H9 (cell line): ENCODE measurements at regions not wholly inside any gene's neighbourhood (a gene's known extent, or its start where the extent isn't known, plus 50 kb on each side); places are given as distances from the start of the nearest gene placed in this dataset.

Experiments used
- DNase-seq: peaks from one replicate; pipeline ENCODE4 v3.0.0-alpha.2; 2017
- H2AFZ ChIP-seq: one replicate; pipeline ENCODE4 v1.6.1; 2013; ENCODE audit warnings: mild to moderate bottlenecking, low read length, control low read depth, moderate library complexity
- H2AK5ac ChIP-seq: 2 replicates; pipeline ENCODE4 v1.6.1; 2013; ENCODE audit warnings: low read length, control low read depth, mixed read lengths; ENCODE audit not compliant: insufficient read length
- H2BK120ac ChIP-seq: one replicate; pipeline ENCODE4 v1.6.1; 2013; ENCODE audit warnings: low read depth, mild to moderate bottlenecking, low read length, control low read depth, inconsistent platforms; ENCODE audit not compliant: poor library complexity, severe bottlenecking
- H2BK12ac ChIP-seq: 2 replicates; pipeline ENCODE4 v1.6.1; 2013; ENCODE audit warnings: low read length, control low read depth, mixed read lengths, low read depth; ENCODE audit not compliant: insufficient read length
- H2BK15ac ChIP-seq: 2 replicates; pipeline ENCODE4 v1.6.1; 2013; ENCODE audit warnings: low read depth, low read length, control low read depth
- H2BK20ac ChIP-seq: one replicate; pipeline ENCODE4 v1.6.1; 2013; ENCODE audit warnings: low read depth, mild to moderate bottlenecking, low read length, control low read depth, inconsistent platforms; ENCODE audit not compliant: poor library complexity, severe bottlenecking
- H2BK5ac ChIP-seq: 2 replicates; pipeline ENCODE4 v1.6.1; 2013; ENCODE audit warnings: low read length, control low read depth, mixed read lengths; ENCODE audit not compliant: insufficient read length
- H3K14ac ChIP-seq: 2 replicates; pipeline ENCODE4 v1.6.1; 2013; ENCODE audit warnings: low read length, control low read depth; ENCODE audit not compliant: insufficient read depth
- H3K18ac ChIP-seq: 2 replicates; pipeline ENCODE4 v1.6.1; 2013; ENCODE audit warnings: low read depth, mild to moderate bottlenecking, mixed read lengths, low read length, control low read depth; ENCODE audit not compliant: insufficient read length
- H3K23ac ChIP-seq: 2 replicates; pipeline ENCODE4 v1.6.1; 2013; ENCODE audit warnings: low read length, control low read depth, mixed read lengths, low read depth; ENCODE audit not compliant: insufficient read length
- H3K23me2 ChIP-seq: 2 replicates; pipeline ENCODE4 v1.6.1; 2013; ENCODE audit warnings: low read depth, mild to moderate bottlenecking, mixed read lengths, low read length, control low read depth; ENCODE audit not compliant: insufficient read length, poor library complexity, severe bottlenecking
- H3K27ac ChIP-seq: 2 replicates; pipeline ENCODE4 v1.5.1; 2013; ENCODE audit warnings: low read length, control low read depth, mixed read lengths, low read depth; ENCODE audit not compliant: insufficient read length
- H3K27me3 ChIP-seq: 2 replicates; pipeline ENCODE4 v1.6.1; 2013; ENCODE audit warnings: low read length, control low read depth, inconsistent platforms; ENCODE audit not compliant: insufficient read depth
- H3K4ac ChIP-seq: 2 replicates; pipeline ENCODE4 v1.6.1; 2013; ENCODE audit warnings: low read depth, mild to moderate bottlenecking, control low read depth, inconsistent platforms, low read length, moderate library complexity
- H3K4me1 ChIP-seq: 2 replicates; pipeline ENCODE4 v1.6.1; 2013; ENCODE audit warnings: low read length, control low read depth, inconsistent platforms; ENCODE audit not compliant: insufficient read depth
- H3K4me2 ChIP-seq: 2 replicates; pipeline ENCODE4 v1.6.1; 2013; ENCODE audit warnings: low read length, control low read depth, mixed read lengths; ENCODE audit not compliant: insufficient read length, insufficient read depth
- H3K56ac ChIP-seq: 2 replicates; pipeline ENCODE4 v1.6.1; 2013; ENCODE audit warnings: low read depth, mild to moderate bottlenecking, mixed read lengths, low read length, control low read depth; ENCODE audit not compliant: insufficient read length
- H3K79me1 ChIP-seq: 2 replicates; pipeline ENCODE4 v1.6.1; 2013; ENCODE audit warnings: low read depth, mild to moderate bottlenecking, moderate library complexity, low read length, control low read depth, inconsistent platforms; ENCODE audit not compliant: insufficient read depth, poor library complexity, severe bottlenecking
- H3K79me2 ChIP-seq: 2 replicates; pipeline ENCODE4 v1.6.1; 2013; ENCODE audit warnings: low read length, control low read depth, inconsistent platforms; ENCODE audit not compliant: insufficient read depth
- H3K9ac ChIP-seq: 2 replicates; pipeline ENCODE4 v1.6.1; 2013; ENCODE audit warnings: low read length, control low read depth, mixed read lengths; ENCODE audit not compliant: insufficient read length; ENCODE audit errors: extremely low read depth
- H3K9me3 ChIP-seq: one replicate; pipeline ENCODE4 v1.6.1; 2013; ENCODE audit warnings: low read depth, low read length, inconsistent platforms; ENCODE audit not compliant: control insufficient read depth
- H3T11ph ChIP-seq: one replicate; pipeline ENCODE4 v1.6.1; 2013; ENCODE audit warnings: mild to moderate bottlenecking, low read length, control low read depth, inconsistent platforms
- H4K20me1 ChIP-seq: one replicate; pipeline ENCODE4 v1.6.1; 2013; ENCODE audit not compliant: control insufficient read depth, insufficient read length, insufficient read depth
- H4K5ac ChIP-seq: 2 replicates; pipeline ENCODE4 v1.6.1; 2013; ENCODE audit warnings: low read depth, mild to moderate bottlenecking, mixed read lengths, low read length, control low read depth; ENCODE audit not compliant: insufficient read length
- H4K8ac ChIP-seq: replicated peaks from 2 replicates; pipeline ENCODE4 v1.6.1; 2013; ENCODE audit warnings: low read length, control low read depth, mixed read lengths, low read depth; ENCODE audit not compliant: insufficient read length
- H4K91ac ChIP-seq: 2 replicates; pipeline ENCODE4 v1.6.1; 2013; ENCODE audit warnings: low read depth, mild to moderate bottlenecking, moderate library complexity, mixed read lengths, low read length, control low read depth; ENCODE audit not compliant: insufficient read length
- H3K27ac Mint-ChIP-seq, 3 experiments: 2 replicates in 2 of 3; 3 replicates in 1 of 3; pipeline ENCODE4 v1.8.0; 2020 to 2021; ENCODE audit warnings: mixed read lengths in 3 of 3, mild to moderate bottlenecking in 1 of 3, moderate library complexity in 1 of 3
- H3K27me3 Mint-ChIP-seq: 2 replicates; pipeline ENCODE4 v1.8.0; 2021; ENCODE audit warnings: low read depth, mild to moderate bottlenecking, moderate library complexity, mixed read lengths
- H3K36me3 Mint-ChIP-seq, 3 experiments: 2 replicates in 2 of 3; 3 replicates in 1 of 3; pipeline ENCODE4 v1.8.0; 2020 to 2021; ENCODE audit warnings: low read depth in 3 of 3, mixed read lengths in 3 of 3; ENCODE audit not compliant: insufficient read depth in 1 of 3
- H3K4me1 Mint-ChIP-seq, 2 experiments: 2 replicates each; pipeline ENCODE4 v1.8.0; 2020; ENCODE audit warnings: mixed read lengths in 2 of 2
- H3K4me3 Mint-ChIP-seq, 2 experiments: 2 replicates in 1 of 2; 3 replicates in 1 of 2; pipeline ENCODE4 v1.8.0; 2020 to 2021; ENCODE audit warnings: mild to moderate bottlenecking in 2 of 2, mixed read lengths in 2 of 2, moderate library complexity in 1 of 2
- H3K9me3 Mint-ChIP-seq, 2 experiments: 2 replicates in 1 of 2; 3 replicates in 1 of 2; pipeline ENCODE4 v1.8.0; 2020; ENCODE audit warnings: mild to moderate bottlenecking in 2 of 2, mixed read lengths in 2 of 2, moderate library complexity in 1 of 2
- WGBS: extraction: QIAGEN DNeasy Blood & Tissue Kit; methylation state at CpG from one replicate; pipeline ENCODE4 v1.1.7; 2013; ENCODE audit warnings: missing lambda C conversion rate, low lambda C conversion rate, mixed read lengths; ENCODE audit not compliant: insufficient read length; ENCODE audit errors: extremely low coverage; 5-methylcytosine and 5-hydroxymethylcytosine counted together
- TF ChIP-seq, protein P1 (sequence below): fragments of 200-600 bp; sonication (generic); conservative IDR thresholded peaks from 3 replicates; pipeline ENCODE4 v1.8.0; 2021; ENCODE audit warnings: antibody characterized with exemption, mild to moderate bottlenecking

DNA sequence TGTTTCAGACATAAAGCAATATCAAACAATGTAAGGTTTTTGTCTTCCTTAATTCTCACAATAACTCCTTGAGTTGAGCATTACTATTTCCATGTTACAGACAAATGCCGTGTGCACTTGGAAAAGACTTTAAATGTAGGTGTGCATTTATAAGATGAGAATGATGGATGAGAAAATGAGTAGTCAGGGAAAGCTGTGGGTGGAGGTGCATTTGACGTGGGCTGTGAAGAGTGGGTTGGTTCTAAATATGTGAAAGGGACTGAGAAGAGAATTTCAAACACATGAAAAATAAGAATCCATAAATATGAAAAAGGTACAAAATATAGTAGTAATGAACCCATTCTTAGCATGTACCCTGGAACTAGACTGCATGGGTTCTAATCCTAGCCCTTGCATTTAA, 171.6 kb upstream of the PPP2R2B start:
- no peak for DNase-seq
- H4K5ac ChIP-seq, result no peak overlapping the region
- Mint-ChIP-seq H3K36me3 (no peaks in the 10 kb centered on the region), H3K4me3 (no peak overlapping the region), H3K27me3 (no peaks in the 10 kb centered on the region; the same call in 1 of the 2 replicates), H3K27ac (no peak overlapping the region), H3K4me1 (peaks cover 6 to 9% of the 10 kb centered on the region in 2 experiments), H3K9me3 (no peaks in the 10 kb centered on the region)
- H3K79me2 ChIP-seq, result no peaks in the 10 kb centered on the region; the same call in 1 of the 2 replicates
- H4K20me1 ChIP-seq, result no peaks in the 10 kb centered on the region
- WGBS, result no CpG with 5 or more reads among the region's 2 CpGs
- H3K4me2 ChIP-seq, result no peak overlapping the region
- no peak overlapping the region for H2BK120ac ChIP-seq
- no peak overlapping the region for H3K56ac ChIP-seq
- no peak overlapping the region for H3K27ac ChIP-seq
- no peak overlapping the region for H3T11ph ChIP-seq
- H4K8ac ChIP-seq, result no peak overlapping the region
- no peak overlapping the region for H2AK5ac ChIP-seq
- H2BK12ac ChIP-seq, result no peak overlapping the region
- H3K4ac ChIP-seq, result no peak overlapping the region
- H2AFZ ChIP-seq, result no peak overlapping the region
- H3K14ac ChIP-seq, result no peak overlapping the region
- H3K9ac ChIP-seq, result no peak overlapping the region
- H3K4me1 ChIP-seq, result no peaks in the 10 kb centered on the region
- no peak overlapping the region for H2BK15ac ChIP-seq
- H2BK20ac ChIP-seq, result no peak overlapping the region
- H4K91ac ChIP-seq, result no peak overlapping the region
- no peaks in the 10 kb centered on the region for H3K79me1 ChIP-seq
- no peaks in the 10 kb centered on the region for H3K9me3 ChIP-seq
- H3K18ac ChIP-seq, result no peak overlapping the region
- H3K23me2 ChIP-seq, result no peaks in the 10 kb centered on the region
- H2BK5ac ChIP-seq, result no peak overlapping the region
- no peaks in the 10 kb centered on the region for H3K27me3 ChIP-seq
- TF ChIP-seq, protein P1, sequence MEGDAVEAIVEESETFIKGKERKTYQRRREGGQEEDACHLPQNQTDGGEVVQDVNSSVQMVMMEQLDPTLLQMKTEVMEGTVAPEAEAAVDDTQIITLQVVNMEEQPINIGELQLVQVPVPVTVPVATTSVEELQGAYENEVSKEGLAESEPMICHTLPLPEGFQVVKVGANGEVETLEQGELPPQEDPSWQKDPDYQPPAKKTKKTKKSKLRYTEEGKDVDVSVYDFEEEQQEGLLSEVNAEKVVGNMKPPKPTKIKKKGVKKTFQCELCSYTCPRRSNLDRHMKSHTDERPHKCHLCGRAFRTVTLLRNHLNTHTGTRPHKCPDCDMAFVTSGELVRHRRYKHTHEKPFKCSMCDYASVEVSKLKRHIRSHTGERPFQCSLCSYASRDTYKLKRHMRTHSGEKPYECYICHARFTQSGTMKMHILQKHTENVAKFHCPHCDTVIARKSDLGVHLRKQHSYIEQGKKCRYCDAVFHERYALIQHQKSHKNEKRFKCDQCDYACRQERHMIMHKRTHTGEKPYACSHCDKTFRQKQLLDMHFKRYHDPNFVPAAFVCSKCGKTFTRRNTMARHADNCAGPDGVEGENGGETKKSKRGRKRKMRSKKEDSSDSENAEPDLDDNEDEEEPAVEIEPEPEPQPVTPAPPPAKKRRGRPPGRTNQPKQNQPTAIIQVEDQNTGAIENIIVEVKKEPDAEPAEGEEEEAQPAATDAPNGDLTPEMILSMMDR, result no peak
- no peak overlapping the region for H3K23ac ChIP-seq
